ENCODE measurements at regions not wholly inside any gene's neighbourhood (a gene's known extent, or its start where the extent isn't known, plus 50 kb on each side); places are given as distances from the start of the nearest gene placed in this dataset.

GRCh38 chr5:23579566-23579965 lies 72.2 kb downstream of the PRDM9 start:
- DNase-seq, result no peak

DNA sequence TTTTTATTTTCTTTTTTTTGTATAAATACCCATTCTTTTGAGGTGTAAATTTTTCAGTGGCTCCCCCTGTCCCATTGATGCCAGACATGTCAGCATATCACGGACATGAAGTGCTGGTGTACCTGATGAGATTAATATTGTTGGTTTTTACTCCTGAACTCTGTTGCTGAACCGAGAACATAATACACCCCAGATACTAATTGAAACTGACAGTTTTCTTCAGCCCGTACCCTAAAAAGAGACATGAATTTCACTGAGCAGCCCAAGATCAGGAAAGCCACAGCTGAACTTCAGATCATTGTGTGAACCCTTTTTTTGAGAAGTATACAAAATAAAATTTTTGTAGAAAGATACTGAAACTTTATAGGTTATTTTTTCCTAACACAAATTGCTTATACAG lies 75.7 kb downstream of the PRDM9 start:
- no peak for DNase-seq

- DNase-seq, result no peak
These were observed 81.5 kb downstream of the PRDM9 start for GRCh38 chr5:23588841-23589326.

DNA sequence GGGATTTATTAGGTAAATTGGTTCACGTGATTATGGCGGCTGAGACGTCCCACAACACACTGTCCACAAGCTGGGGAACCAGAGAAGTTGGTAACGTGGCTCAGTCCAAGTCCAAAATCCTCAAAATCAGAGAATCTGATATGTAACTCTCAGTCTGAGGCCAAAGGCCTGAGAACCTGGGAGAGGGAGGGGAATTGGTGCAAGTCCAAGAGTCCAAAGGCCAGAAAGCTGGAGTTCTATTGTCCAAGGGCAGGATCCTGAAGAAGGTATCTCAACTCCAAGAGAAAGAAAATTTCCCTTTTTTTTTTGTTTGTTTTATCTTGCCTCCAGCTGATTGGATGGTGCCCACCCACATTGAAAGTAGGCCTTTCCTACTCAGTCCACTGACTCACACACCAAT lies 83.8 kb downstream of the PRDM9 start:
- no peak for DNase-seq

- DNase-seq, result no peak
These were observed 99.5 kb downstream of the PRDM9 start for GRCh38 chr5:23606927-23607326.

- no peak for DNase-seq
These were observed 105.3 kb downstream of the PRDM9 start for GRCh38 chr5:23612701-23613100.

- no peak for DNase-seq
These were observed 106.2 kb downstream of the PRDM9 start for GRCh38 chr5:23613566-23613965.

DNA sequence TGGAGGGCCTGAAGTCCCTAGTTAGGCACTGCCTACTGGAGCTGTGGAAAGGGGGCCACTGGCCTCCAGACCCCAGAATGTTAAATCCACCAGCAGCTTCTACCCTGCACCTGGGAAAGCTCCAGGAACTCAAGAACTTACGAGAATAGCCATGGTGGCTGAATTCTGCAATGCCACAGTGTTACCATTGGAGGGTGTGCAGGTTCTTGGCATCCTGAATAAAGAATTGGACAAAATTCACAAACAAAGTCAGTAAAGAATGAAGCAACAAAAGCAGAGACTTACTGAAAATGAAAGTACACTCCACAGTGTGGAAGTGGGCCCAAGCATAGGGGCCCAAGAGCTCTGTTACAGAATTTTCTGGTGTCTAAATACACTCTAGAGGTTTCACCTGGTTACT lies 107.0 kb downstream of the PRDM9 start:
- no peak for DNase-seq

GRCh38 chr5:23626961-23627360 lies 119.6 kb downstream of the PRDM9 start:
- no peak for DNase-seq

- DNase-seq, result no peak
These were observed 120.6 kb downstream of the PRDM9 start for GRCh38 chr5:23627976-23628375.

GRCh38 chr5:23629396-23629795 lies 122.0 kb downstream of the PRDM9 start:
- DNase-seq, result no peak

- no peak for DNase-seq
These were observed 124.1 kb downstream of the PRDM9 start for GRCh38 chr5:23631302-23632045.

- no peak for DNase-seq
These were observed 128.5 kb downstream of the PRDM9 start for GRCh38 chr5:23635938-23636337.

DNA sequence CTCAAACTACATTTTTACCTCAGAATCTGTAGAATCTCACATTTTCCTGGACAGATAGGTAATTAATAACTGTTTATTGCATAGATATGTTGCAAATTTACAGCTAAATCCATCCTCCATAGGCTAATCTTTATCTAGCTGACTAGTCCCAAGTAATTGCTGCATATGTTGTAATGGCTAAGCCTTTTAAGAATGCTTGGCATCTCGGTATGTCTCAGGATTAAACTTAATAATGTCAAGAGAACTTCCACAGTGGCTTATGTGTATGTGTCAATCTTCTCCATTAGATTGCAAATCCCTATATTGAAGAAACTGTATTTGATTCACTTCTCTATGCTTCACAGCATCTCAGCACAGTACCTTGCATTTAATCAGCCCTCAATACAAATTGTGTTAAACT lies 131.9 kb downstream of the PRDM9 start:
- no peak for DNase-seq

GRCh38 chr5:23648656-23649055 lies 141.2 kb downstream of the PRDM9 start:
- no peak for DNase-seq

- DNase-seq, result no peak
These were observed 142.2 kb downstream of the PRDM9 start for GRCh38 chr5:23649594-23649993.

GRCh38 chr5:23655674-23656073 lies 148.3 kb downstream of the PRDM9 start:
- no peak for DNase-seq

GRCh38 chr5:23675456-23675855 lies 168.0 kb downstream of the PRDM9 start:
- DNase-seq, result no peak

GRCh38 chr5:23677996-23678395 lies 170.6 kb downstream of the PRDM9 start:
- no peak for DNase-seq

DNA sequence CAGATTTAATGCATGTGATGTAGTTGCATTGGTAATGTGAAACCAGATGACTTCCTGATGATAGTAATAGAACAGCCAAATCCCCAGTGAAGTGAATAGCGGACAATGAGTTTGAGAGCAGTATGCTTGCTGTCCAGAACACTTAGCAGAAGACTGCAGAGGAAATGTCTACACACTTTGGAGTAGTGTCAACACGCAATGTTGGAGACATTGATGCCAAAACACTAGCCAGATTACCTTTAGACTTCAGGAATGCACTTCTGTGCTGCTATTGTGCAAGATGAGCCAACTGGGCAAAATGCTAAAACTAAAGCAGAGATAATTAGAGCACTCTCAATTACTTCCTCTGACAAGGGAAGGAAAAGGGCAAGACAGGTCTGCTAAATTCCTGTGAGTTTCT lies 176.7 kb downstream of the PRDM9 start:
- DNase-seq, result no peak

DNA sequence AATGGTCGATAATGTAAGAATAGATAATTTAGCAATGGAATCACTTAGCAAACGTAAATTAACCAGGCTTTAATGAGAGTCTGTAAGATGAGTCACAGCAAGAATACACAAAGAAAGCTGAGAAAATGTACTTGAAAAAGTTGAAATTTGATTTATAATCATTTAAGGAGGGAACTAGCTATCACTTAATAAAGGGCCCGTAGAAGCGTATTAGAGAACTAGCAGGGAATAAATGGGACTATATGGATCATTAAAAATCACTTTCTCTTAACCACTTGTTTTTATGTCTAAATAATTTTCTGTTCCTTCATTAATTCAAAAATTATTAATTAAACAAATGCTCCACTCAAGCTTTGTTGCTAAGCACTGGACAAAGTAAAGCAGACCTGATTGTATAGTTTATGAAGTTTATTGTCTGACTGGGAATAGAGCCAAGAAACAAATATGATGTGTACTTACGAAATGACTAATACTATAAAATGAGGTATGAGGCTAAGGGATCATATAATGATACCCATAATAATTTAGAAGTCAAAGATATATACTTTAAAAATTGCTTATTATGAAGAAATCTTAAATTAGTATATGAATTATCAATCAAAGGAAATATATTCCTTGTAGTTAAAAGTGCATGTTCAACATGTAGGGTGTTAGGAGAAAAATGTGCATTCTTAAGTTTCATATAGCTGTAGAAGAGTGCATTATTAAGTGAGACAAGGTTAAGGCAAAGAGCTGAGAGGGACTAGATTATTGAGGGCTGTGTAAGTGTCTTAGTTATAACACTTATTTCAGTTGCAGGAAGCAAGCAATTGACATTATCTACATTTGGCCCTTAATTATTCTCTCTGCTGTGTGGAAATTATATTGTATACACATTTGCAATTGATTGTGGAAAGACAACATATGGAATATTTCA lies 196.8 kb downstream of the PRDM9 start:
- no peak for DNase-seq

DNA sequence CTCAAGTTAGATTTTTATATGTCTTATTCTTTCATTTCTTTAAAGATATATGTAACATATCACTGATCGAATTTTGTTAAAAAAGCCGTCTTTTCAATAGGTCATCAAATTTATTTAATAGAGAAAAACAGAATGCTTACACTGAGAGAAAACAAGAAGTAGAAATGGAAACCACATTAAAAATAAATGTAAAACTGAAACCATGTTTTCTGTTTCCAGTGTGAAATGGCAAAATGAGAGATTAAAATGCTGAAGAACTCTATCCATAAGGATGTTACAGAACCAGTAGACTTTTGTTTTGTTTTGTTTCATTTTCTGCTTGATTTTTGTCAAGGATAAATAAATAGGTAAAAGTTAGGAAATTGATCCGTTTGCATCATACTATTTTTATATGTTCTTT lies 210.1 kb downstream of the PRDM9 start:
- no peak for DNase-seq

DNA sequence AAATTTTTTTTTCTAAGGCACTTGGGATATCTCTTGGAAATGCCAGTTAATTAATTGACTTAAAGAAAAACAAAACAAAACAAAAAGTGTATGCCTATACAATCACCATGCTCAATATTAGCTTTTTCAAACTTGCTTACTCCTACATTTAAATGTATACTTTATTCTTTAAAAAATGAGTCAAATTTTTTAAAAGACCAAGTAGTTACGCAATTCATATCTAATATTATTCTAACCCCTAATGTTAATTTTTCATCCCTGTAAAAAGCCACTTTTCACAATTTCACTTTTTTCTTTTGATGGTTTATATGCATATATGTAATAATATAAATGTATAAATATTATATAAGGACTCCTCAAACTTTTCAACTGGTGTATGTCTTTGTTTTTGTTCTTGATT lies 211.2 kb downstream of the PRDM9 start:
- no peak for DNase-seq

DNA sequence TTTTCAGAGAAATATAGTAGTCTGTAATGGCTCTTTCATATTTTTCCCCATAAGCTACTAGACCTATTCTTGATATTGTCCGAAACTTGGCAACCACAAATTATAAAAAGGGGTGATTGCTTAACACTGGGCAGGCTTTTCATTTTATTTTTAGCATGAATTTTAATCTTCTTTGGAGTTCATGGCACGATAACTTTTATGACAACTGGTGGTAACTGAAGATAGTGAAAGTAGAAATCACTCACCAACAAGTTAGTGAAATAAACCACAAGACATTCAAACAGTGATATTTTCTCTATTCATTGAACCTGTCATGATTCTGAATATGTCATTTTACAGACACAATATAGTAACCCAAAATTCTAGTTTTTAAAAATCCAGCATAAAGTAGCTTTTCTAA lies 213.9 kb downstream of the PRDM9 start:
- no peak for DNase-seq
